HG03558 (cell line): ENCODE measurements at regions not wholly inside any gene's neighbourhood (a gene's known extent, or its start where the extent isn't known, plus 50 kb on each side); places are given as distances from the start of the nearest gene placed in this dataset.
"Not testable (repeated sequence)": the region's sequence is repeated elsewhere in the genome, so short reads cannot be mapped to it uniquely, and the experiment has no call there.

Source experiments
- ATAC-seq: cut with Tn5 transposase; IDR thresholded peaks from one replicate; pipeline ENCODE4 v1.9.1; 2021; ENCODE audit warnings: moderate number of reproducible peaks; ENCODE audit not compliant: unreplicated experiment; ENCODE audit errors: extremely low read depth

- no peak for ATAC-seq
Observed at GRCh38 chr17:5885336-5885735, 184.8 kb upstream of the WSCD1 start.

- no peak for ATAC-seq
Observed at GRCh38 chr17:5888811-5889210, 181.4 kb upstream of the WSCD1 start.

GRCh38 chr17:5892921-5893675 is 177.1 kb upstream of the WSCD1 start:
- ATAC-seq, result no peak

GRCh38 chr17:5893741-5894140 is 176.4 kb upstream of the WSCD1 start:
- ATAC-seq, result no peak

- ATAC-seq, result no peak
Observed at GRCh38 chr17:5895276-5895675, 174.9 kb upstream of the WSCD1 start.

GRCh38 chr17:5896215-5896614 is 174.0 kb upstream of the WSCD1 start:
- no peak for ATAC-seq

- ATAC-seq, result no peak
Observed at GRCh38 chr17:5897275-5897911, 172.8 kb upstream of the WSCD1 start.

GRCh38 chr17:5897981-5898380 is 172.2 kb upstream of the WSCD1 start:
- not testable (repeated sequence) for ATAC-seq

- ATAC-seq, result no peak
Observed at GRCh38 chr17:5898406-5898805, 171.8 kb upstream of the WSCD1 start.

GRCh38 chr17:5899496-5900195 is 170.5 kb upstream of the WSCD1 start:
- no peak for ATAC-seq

GRCh38 chr17:5901731-5902130 is 168.4 kb upstream of the WSCD1 start:
- no peak for ATAC-seq

- ATAC-seq, result no peak
Observed at GRCh38 chr17:5902181-5903140, 167.7 kb upstream of the WSCD1 start.

GRCh38 chr17:5911919-5912318 is 158.3 kb upstream of the WSCD1 start:
- ATAC-seq, result no peak

- ATAC-seq, result no peak
Observed at GRCh38 chr17:5913032-5913531, 157.1 kb upstream of the WSCD1 start.

GRCh38 chr17:5913641-5914040 is 156.5 kb upstream of the WSCD1 start:
- no peak for ATAC-seq

GRCh38 chr17:5915337-5915736 is 154.8 kb upstream of the WSCD1 start:
- ATAC-seq, result no peak

- no peak for ATAC-seq
Observed at GRCh38 chr17:5919089-5919488, 151.1 kb upstream of the WSCD1 start.

- no peak for ATAC-seq
Observed at GRCh38 chr17:5921512-5922282, 148.5 kb upstream of the WSCD1 start.

- no peak for ATAC-seq
Observed at GRCh38 chr17:5922476-5922875, 147.7 kb upstream of the WSCD1 start.
